GM21717 (cell line): ENCODE measurements at regions not wholly inside any gene's neighbourhood (a gene's known extent, or its start where the extent isn't known, plus 50 kb on each side); places are given as distances from the start of the nearest gene placed in this dataset.

Source experiments
- ATAC-seq: cut with Tn5 transposase; IDR thresholded peaks from one replicate; pipeline ENCODE4 v1.9.1; 2021; ENCODE audit warnings: mild to moderate bottlenecking, moderate library complexity; ENCODE audit not compliant: unreplicated experiment

DNA sequence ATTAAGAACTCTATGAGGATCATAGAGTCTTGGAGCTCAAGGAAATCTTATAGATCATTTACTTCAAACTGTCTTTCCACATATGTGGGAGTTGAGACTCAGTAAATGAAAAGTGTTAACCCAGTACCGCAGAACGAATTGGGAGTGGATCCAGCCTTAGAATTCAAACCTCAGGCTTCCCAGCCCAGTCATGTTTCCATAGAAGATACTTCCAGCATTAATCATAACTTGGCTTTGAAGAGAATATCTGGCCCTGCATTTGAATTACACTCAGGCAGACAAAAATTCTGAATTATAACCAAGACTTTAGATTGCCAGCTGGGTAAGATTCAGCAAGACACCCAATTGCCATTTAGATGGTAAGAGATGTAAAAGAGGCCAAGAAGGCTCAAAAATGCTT is 972.0 kb downstream of the TUSC7 start:
- no peak for ATAC-seq

GRCh38 chr3:117687096-117687495 is 977.5 kb downstream of the TUSC7 start:
- ATAC-seq = no peak

DNA sequence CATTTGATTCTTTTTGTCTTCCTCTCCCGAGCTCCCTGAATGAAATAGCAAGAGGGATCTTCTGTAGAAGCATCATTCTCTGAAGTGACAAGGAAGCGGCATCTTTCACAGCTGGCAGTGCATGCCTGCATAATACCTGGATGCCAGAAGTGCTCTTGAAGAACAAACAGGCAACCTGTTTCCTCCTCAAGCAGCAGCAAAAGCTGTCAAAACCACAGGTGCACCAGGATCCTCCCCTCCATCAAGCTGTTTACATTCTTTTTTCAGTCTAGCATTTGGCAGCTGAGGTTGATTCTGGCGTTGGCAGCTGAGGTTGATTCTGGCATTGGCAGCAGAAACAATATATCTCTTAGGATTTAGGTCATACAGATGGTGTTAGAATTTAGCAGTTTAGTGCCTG is 979.0 kb downstream of the TUSC7 start:
- no peak for ATAC-seq

DNA sequence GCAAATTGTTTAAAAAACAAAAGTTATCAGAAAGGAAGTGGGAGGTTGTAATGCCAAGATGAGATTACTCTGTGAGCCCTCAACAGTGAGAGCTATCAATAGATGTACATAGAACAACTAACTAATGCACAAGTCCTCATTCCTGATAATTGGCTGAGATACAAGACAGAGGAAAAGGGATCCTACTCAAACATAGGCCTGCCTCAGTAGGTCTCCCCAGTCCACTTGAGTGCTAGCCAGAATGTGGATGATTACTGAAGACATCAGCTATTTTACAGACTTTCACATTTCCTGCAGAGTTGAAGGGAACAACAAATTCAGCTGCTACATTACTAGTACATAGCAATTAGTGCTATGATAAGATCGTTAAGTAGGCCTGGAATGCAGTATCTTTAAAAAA is 981.9 kb downstream of the TUSC7 start:
- no peak for ATAC-seq

GRCh38 chr3:117692416-117692995 is 982.9 kb downstream of the TUSC7 start:
- no peak for ATAC-seq

- no peak for ATAC-seq
These were observed 985.7 kb downstream of the TUSC7 start for GRCh38 chr3:117695321-117695720.

- no peak for ATAC-seq
These were observed 986.5 kb downstream of the TUSC7 start for GRCh38 chr3:117695871-117696645.

DNA sequence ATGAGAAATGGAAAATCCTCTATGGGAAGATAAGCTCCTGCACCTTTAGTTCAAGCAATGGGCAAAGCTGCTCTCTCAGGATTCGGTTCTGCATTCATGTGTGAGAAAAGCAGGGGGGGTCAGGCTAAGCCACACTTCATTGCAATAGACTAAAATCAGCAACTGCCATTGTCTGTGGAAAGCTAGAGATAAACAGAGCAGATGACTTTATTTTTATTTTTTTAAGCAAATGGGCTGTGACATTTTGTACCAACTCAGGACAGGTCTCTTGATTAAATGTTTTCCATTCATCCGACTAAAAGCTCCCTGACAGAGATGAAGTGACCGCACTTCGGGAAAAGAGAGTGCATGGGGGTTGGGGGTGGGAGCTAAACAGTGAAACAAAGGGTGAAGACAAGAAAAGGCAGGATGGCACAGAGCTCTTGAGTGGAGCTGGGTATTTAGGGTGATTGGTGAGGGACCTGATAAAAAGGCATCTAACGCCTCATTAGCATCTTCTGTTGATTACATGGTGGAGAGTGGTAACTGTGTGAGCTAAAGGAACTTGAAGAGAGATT is 987.4 kb downstream of the TUSC7 start:
- ATAC-seq = no peak

GRCh38 chr3:117699058-117699457 is 989.5 kb downstream of the TUSC7 start:
- no peak for ATAC-seq

- no peak for ATAC-seq
These were observed 991.2 kb downstream of the TUSC7 start for GRCh38 chr3:117700573-117701360.

DNA sequence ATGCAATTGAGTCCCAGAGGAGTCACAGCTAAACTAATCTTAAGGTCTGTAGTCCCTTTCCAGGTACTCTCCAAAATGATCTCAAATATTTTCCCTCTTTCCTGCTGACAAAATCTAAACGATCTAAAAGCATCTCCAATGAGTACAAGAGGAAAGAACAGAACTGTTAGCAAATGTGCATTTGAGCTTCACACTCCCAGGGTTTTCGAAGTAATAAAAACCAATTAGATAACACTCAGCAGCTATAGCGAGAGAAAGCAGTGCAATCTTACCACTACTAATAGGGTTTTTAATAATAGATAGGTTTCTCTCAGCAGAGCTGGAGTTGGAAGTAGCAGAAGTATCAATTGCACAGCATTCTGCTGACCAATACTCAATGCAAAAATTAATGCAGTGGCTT is 995.4 kb downstream of the TUSC7 start:
- no peak for ATAC-seq

DNA sequence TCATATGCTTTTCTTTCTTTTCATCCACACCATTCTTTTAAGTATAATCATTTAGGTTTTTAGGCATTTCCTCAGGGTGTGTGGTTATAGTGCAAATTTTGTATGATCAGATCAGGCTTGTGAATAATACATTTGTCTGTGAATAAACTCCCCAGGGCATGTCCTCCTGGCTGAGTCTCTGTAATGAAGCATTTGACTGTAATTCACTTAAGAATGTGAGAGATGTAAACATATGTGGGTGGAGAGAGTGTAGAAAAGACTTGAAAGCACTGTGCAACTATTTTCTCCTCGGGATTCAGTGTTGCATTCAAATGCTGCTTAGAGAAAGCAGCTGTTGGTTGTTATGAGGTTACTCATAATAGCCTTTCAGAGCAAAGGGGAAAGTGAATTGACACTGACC is 996.5 kb downstream of the TUSC7 start:
- ATAC-seq = no peak

GRCh38 chr3:117706756-117707155 is 997.2 kb downstream of the TUSC7 start:
- no peak for ATAC-seq

GRCh38 chr3:117708601-117709000 is 999.0 kb downstream of the TUSC7 start:
- no peak for ATAC-seq

- ATAC-seq = no peak
These were observed 999.5 kb downstream of the TUSC7 start for GRCh38 chr3:117709108-117709507.

DNA sequence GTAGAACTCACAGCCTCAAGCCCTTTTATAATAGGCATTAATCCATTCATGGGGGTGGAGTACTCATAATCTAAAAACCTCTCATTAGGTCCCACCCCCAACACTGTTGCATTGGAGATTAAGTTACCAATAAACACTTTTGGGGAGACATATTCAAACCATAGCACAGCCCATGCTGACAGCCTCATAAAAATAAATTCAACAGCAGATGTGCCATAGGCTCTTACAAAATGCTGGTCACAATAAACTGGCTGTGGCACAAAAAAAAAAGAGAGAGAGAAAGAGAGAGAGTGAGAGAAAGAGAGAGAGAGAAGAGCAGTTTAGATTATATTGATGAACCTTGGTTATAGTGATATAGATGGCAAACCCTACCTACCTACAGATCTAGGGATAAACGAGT is 1000.9 kb downstream of the TUSC7 start:
- ATAC-seq = no peak

GRCh38 chr3:117719316-117719926 is 1009.8 kb downstream of the TUSC7 start:
- no peak for ATAC-seq

GRCh38 chr3:117721866-117722265 is 1012.3 kb downstream of the TUSC7 start:
- no peak for ATAC-seq

DNA sequence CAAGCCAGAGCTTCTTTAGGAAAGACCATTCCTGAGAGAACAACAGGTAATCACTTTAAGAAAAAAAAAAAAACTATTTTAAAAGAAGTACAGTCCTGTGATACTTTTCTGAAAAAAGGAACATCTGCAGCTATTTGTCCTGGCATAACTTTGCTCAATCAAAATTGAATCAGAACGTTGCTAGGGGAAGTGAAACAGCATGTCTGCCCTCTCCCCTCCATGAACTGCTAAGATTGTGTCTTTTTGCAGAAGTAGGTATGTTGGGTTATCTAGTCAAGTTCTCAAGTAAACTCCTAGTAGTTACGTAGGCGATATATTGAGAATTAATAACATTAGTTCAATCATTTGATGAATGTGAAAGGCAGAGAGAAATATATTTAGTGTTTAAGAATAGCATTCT is 1013.3 kb downstream of the TUSC7 start:
- ATAC-seq = no peak

DNA sequence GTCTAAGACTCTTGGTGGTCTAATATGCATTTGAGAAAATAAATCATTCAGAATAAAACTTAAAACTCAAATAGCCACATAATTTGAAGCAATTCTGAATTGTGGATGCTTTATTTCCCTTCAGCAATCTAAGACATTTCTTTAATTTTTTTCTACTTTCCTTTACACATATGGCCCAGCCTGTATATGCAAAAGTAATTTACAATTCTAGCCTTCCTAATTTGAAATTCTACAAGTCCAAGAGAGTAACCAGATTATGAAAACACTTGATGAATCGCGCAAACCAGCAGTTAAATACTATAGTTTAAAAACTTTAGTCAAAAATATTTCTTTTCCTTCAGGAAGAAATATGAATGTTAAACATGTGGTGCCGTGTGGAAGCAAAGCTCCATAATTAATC is 1014.2 kb downstream of the TUSC7 start:
- no peak for ATAC-seq

- ATAC-seq = no peak
These were observed 1015.7 kb downstream of the TUSC7 start for GRCh38 chr3:117725314-117725713.
